NB4 (cell line): ENCODE measurements at regions not wholly inside any gene's neighbourhood (a gene's known extent, or its start where the extent isn't known, plus 50 kb on each side); places are given as distances from the start of the nearest gene placed in this dataset.
"Not testable (repeated sequence)": the region's sequence is repeated elsewhere in the genome, so short reads cannot be mapped to it uniquely, and the experiment has no call there.

Experiments
- DNase-seq: peaks from one replicate; pipeline ENCODE4 v3.0.0; 2010; ENCODE audit warnings: low read depth
- H3K4me3 ChIP-seq: one replicate; pipeline ENCODE4 v1.5.1; 2011; ENCODE audit warnings: mild to moderate bottlenecking, low read depth, low read length, moderate library complexity
- MAX ChIP-seq: IDR thresholded peaks from 2 replicates; pipeline ENCODE4 v1.6.1; 2011; ENCODE audit warnings: low read depth, low read length
- MYC ChIP-seq: IDR thresholded peaks from 2 replicates; pipeline ENCODE4 v1.6.1; 2011; ENCODE audit warnings: low read depth, low read length
- POLR2A ChIP-seq: IDR thresholded peaks from 2 replicates; pipeline ENCODE4 v1.6.1; 2011; ENCODE audit warnings: mild to moderate bottlenecking; ENCODE audit not compliant: insufficient read length; ENCODE audit errors: extremely low read depth
- TF ChIP-seq, protein P1 (sequence below): IDR thresholded peaks from one replicate; pipeline ENCODE4 v1.5.1; 2012; ENCODE audit warnings: low read depth, low read length

DNA sequence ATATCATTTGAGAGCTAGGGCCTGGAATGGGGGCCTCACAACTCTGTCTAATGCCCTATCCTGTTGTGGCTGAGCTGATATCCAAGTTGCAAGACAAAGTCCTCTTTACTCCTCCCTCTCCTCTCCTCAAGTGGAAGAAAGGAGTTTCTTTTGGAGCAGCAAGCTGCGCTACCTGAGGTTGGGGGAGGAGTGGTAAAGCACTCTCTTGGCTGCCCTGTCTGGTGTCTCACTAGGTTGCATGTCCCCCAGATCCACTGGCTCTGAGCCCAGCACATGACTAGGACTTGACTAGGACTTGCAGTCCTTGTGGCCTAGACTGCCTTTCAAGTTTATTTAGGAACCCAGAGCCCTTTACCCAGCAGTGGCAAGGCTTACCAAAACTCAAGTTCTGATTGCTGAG is 141.1 kb upstream of the SETMAR start:
- DNase-seq: no peak
- H3K4me3 ChIP-seq: no peak overlapping the region
- TF ChIP-seq MYC: no peak
- no peak for TF ChIP-seq POLR2A
- TF ChIP-seq, protein P1, sequence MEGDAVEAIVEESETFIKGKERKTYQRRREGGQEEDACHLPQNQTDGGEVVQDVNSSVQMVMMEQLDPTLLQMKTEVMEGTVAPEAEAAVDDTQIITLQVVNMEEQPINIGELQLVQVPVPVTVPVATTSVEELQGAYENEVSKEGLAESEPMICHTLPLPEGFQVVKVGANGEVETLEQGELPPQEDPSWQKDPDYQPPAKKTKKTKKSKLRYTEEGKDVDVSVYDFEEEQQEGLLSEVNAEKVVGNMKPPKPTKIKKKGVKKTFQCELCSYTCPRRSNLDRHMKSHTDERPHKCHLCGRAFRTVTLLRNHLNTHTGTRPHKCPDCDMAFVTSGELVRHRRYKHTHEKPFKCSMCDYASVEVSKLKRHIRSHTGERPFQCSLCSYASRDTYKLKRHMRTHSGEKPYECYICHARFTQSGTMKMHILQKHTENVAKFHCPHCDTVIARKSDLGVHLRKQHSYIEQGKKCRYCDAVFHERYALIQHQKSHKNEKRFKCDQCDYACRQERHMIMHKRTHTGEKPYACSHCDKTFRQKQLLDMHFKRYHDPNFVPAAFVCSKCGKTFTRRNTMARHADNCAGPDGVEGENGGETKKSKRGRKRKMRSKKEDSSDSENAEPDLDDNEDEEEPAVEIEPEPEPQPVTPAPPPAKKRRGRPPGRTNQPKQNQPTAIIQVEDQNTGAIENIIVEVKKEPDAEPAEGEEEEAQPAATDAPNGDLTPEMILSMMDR: no peak
- TF ChIP-seq MAX: no peak

GRCh38 chr3:4163011-4163410 is 140.2 kb upstream of the SETMAR start:
- TF ChIP-seq MAX (no peak), MYC (no peak)
- DNase-seq: no peak
- H3K4me3 ChIP-seq: no peak overlapping the region

DNA sequence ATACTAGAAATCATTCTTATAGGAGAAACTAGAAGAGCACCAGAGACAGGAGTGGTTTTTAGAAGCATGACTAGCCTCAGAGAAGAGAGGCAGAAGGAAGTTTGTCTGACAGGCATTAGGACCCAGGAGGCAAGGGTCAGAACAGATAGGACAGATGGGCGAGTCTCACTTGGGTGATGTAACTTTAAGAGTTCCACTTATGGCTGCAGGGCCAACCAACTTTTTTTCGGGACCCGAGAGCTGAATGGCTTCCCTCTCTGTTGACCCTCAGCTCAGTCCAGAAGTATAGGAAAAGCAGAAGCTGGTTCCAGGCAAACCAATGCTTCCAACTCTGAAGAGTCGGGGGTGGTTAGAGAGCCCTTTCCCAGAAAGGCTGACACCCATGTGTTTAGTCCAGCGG is 136.6 kb upstream of the SETMAR start:
- TF ChIP-seq POLR2A: no peak
- TF ChIP-seq MAX: no peak
- no peak for TF ChIP-seq MYC
- TF ChIP-seq, protein P1: no peak
- DNase-seq: peak; percentile 2
- H3K4me3 ChIP-seq: no peak overlapping the region

GRCh38 chr3:4167230-4167629 is 135.9 kb upstream of the SETMAR start:
- not testable (repeated sequence) for DNase-seq, H3K4me3 ChIP-seq

GRCh38 chr3:4174791-4175190 is 128.4 kb upstream of the SETMAR start:
- H3K4me3 ChIP-seq: no peak overlapping the region
- TF ChIP-seq MAX (no peak), POLR2A (no peak), MYC (no peak)
- TF ChIP-seq, protein P1: no peak
- DNase-seq: no peak

DNA sequence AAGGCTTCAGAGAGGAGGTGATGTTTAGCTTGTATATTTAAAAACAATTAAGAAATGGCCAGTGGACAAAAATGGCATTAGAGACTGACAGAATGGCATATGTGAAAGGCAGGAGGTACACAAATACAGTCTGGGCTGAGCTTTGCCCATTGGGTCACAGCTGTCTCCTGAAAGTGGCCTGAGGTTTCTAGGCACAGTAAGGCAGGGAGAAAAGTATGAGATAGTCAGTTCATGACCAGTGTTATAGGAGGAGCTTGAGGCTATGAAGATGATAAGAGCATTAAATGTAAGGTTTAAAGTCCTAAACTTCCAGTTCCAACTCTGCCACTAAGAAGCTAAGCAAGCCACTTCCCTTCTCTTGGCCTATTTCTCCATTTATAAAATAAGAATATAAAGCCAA is 111.2 kb upstream of the SETMAR start:
- no peak overlapping the region for H3K4me3 ChIP-seq
- no peak for DNase-seq
- TF ChIP-seq MAX (no peak), MYC (no peak), POLR2A (no peak)
- TF ChIP-seq, protein P1: no peak

DNA sequence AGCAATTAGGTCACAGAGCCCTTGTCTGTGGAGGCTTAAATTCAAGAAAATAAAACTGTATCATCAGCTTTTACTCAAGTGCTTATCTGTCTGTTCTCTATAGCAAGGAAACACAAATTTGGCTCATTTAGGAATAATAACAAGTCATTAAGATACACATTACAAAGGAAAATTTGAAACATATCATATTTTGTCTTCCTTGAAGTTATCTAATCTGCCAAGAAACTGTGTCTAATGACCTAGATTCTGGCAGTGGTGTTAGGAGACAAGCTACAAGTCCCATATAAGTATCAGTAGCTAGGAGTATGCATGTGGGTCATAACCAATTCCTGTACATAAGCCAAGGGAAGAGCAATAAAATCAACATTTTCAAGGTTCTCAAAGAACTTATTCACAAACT is 108.2 kb upstream of the SETMAR start:
- no peak for DNase-seq
- TF ChIP-seq, protein P1: no peak
- TF ChIP-seq MYC (no peak), POLR2A (no peak), MAX (no peak)
- H3K4me3 ChIP-seq: no peak overlapping the region
